ENCODE measurements at regions not wholly inside any gene's neighbourhood (a gene's known extent, or its start where the extent isn't known, plus 50 kb on each side); places are given as distances from the start of the nearest gene placed in this dataset.

GRCh38 chr18:56235481-56236013, 402.8 kb downstream of the TXNL1 start:
- Histone ChIP-seq H4K8ac (replicated peaks; ENCODE audit: insufficient read length, low read depth, low read length) (no peak overlapping the region), H2BK120ac (ENCODE audit: low read depth, low read length, poor library complexity, severe bottlenecking) (no peak overlapping the region), H2BK15ac (ENCODE audit: low read depth, low read length) (no peak overlapping the region), H3K4me2 (ENCODE audit: insufficient read depth, insufficient read length, low read length) (no peak overlapping the region), H3K23me2 (ENCODE audit: insufficient read length, low read depth, low read length, poor library complexity, severe bottlenecking) (no peaks in the 10 kb centered on the region), H2AFZ (ENCODE audit: low read length) (no peak overlapping the region), H2BK20ac (ENCODE audit: low read depth, low read length, poor library complexity, severe bottlenecking) (no peak overlapping the region), H4K91ac (ENCODE audit: insufficient read length, low read depth, low read length) (no peak overlapping the region), H3K9ac (ENCODE audit: extremely low read depth, insufficient read length, low read length) (no peak overlapping the region), H3K79me2 (ENCODE audit: insufficient read depth, low read length) (no peaks in the 10 kb centered on the region), H3K4me1 (ENCODE audit: insufficient read depth, low read length) (no peaks in the 10 kb centered on the region), H4K20me1 (ENCODE audit: control insufficient read depth, insufficient read depth, insufficient read length) (no peaks in the 10 kb centered on the region), H2BK12ac (ENCODE audit: insufficient read length, low read depth, low read length) (no peak overlapping the region), H2AK5ac (ENCODE audit: insufficient read length, low read length) (no peak overlapping the region), H3K14ac (ENCODE audit: insufficient read depth, low read length) (no peak overlapping the region), H3K9me3 (ENCODE audit: control insufficient read depth, low read depth, low read length) (no peaks in the 10 kb centered on the region), H3K18ac (ENCODE audit: insufficient read length, low read depth, low read length) (no peak overlapping the region), H4K5ac (ENCODE audit: insufficient read length, low read depth, low read length) (no peak overlapping the region), H3K27ac (ENCODE audit: insufficient read length, low read depth, low read length) (no peak overlapping the region), H3K23ac (ENCODE audit: insufficient read length, low read depth, low read length) (no peak overlapping the region), H3T11ph (ENCODE audit: low read length) (no peak overlapping the region), H3K56ac (ENCODE audit: insufficient read length, low read depth, low read length) (no peak overlapping the region), H2BK5ac (ENCODE audit: insufficient read length, low read length) (no peak overlapping the region), H3K79me1 (ENCODE audit: insufficient read depth, low read depth, low read length, poor library complexity, severe bottlenecking) (no peaks in the 10 kb centered on the region), H3K27me3 (ENCODE audit: insufficient read depth, low read length) (no peaks in the 10 kb centered on the region), H3K4ac (ENCODE audit: low read depth, low read length) (no peak overlapping the region)
- H3K4me1 Mint-ChIP-seq = peaks cover 7% of the 10 kb centered on the region in 2 experiments
- no peak for TF ChIP-seq CTCF (conservative IDR thresholded peaks at IDR 0.05)
- H3K36me3 Mint-ChIP-seq (ENCODE audit: insufficient read depth in 1 of 3, low read depth in 3 of 3) = no peaks in the 10 kb centered on the region; a peak in 1 of 7 replicates
- no CpG with 5 or more reads among the region's 8 CpGs for WGBS (ENCODE audit: extremely low coverage, insufficient read length, low lambda C conversion rate)
- peaks cover under 1 to 5% of the 10 kb centered on the region in 2 experiments; a peak in 3 of 5 replicates for H3K9me3 Mint-ChIP-seq
- H3K27ac Mint-ChIP-seq = peak overlapping the region in 1 of 3 experiments; percentile 79; a peak in 2 of 7 replicates
- no peak for DNase-seq
- no peaks in the 10 kb centered on the region for H3K27me3 Mint-ChIP-seq (ENCODE audit: low read depth)
- H3K4me3 Mint-ChIP-seq = no peak overlapping the region
